ENCODE measurements at regions not wholly inside any gene's neighbourhood (a gene's known extent, or its start where the extent isn't known, plus 50 kb on each side); places are given as distances from the start of the nearest gene placed in this dataset.

GRCh38 chr3:186454881-186455703 lies 89.1 kb downstream of the CRYGS start:
- Histone ChIP-seq H3K27ac (replicated peaks in 1 of 4) (no peak overlapping the region), H3K4me1 (peaks cover 0 to 5% (median 0%) of the 10 kb centered on the region in 4 donors), H3K27me3 (no peaks in the 10 kb centered on the region), H3K4me3 (no peak overlapping the region), H3K36me3 (no peaks in the 10 kb centered on the region), H3K9me3 (no peaks in the 10 kb centered on the region)
- intact Hi-C loops (cut with DNase I), result no loop called here
- 81% methylated on average over 12 of the region's 14 CpGs for WGBS
- TF ChIP-seq POLR2AphosphoS5 (IDR thresholded peaks at IDR 0.05) (no peak), CTCF (IDR thresholded peaks at IDR 0.05) (no peak)
- peak; percentile 72 for DNase-seq (ENCODE audit: extremely low spot score)

GRCh38 chr3:186453531-186453930 lies 90.6 kb downstream of the CRYGS start:
- intact Hi-C loops (cut with DNase I), result no loop called here
- Histone ChIP-seq H3K9me3 (no peaks in the 10 kb centered on the region), H3K4me3 (no peak overlapping the region), H3K27ac (replicated peaks in 1 of 4) (no peak overlapping the region), H3K36me3 (no peaks in the 10 kb centered on the region), H3K27me3 (no peaks in the 10 kb centered on the region), H3K4me1 (peaks cover 0 to 5% (median 0%) of the 10 kb centered on the region in 4 donors)
- TF ChIP-seq POLR2AphosphoS5 (IDR thresholded peaks at IDR 0.05) (no peak), CTCF (IDR thresholded peaks at IDR 0.05) (no peak), POLR2A (IDR thresholded peaks at IDR 0.05; ENCODE audit: low read depth) (no peak), EP300 (IDR thresholded peaks at IDR 0.05) (no peak)
- DNase-seq (ENCODE audit: extremely low spot score), result peak; percentile 70
- WGBS, result 92% methylated on average over 4 of the region's 4 CpGs

GRCh38 chr3:186452517-186452916 lies 90.5 kb upstream of the DGKG start:
- H3K4me1 ChIP-seq, result peaks cover 0 to 5% (median 0%) of the 10 kb centered on the region in 4 donors
- H3K4me3 ChIP-seq, result no peak overlapping the region
- TF ChIP-seq POLR2A (IDR thresholded peaks at IDR 0.05; ENCODE audit: low read depth) (no peak), CTCF (IDR thresholded peaks at IDR 0.05) (no peak), EP300 (IDR thresholded peaks at IDR 0.05) (no peak), POLR2AphosphoS5 (IDR thresholded peaks at IDR 0.05) (no peak)
- intact Hi-C loops (cut with DNase I), result no loop called here
- no peak overlapping the region for H3K27ac ChIP-seq (replicated peaks in 1 of 4)
- DNase-seq (ENCODE audit: extremely low spot score), result peak; percentile 81
- H3K27me3 ChIP-seq, result no peaks in the 10 kb centered on the region
- 85% methylated on average over 8 of the region's 8 CpGs for WGBS
- no peaks in the 10 kb centered on the region for H3K36me3 ChIP-seq
- H3K9me3 ChIP-seq, result no peaks in the 10 kb centered on the region

GRCh38 chr3:186451371-186451770 lies 89.3 kb upstream of the DGKG start:
- TF ChIP-seq CTCF (IDR thresholded peaks at IDR 0.05), result no peak
- TF ChIP-seq EP300 (IDR thresholded peaks at IDR 0.05), result no peak
- no peak for TF ChIP-seq POLR2A (IDR thresholded peaks at IDR 0.05; ENCODE audit: low read depth)
- TF ChIP-seq POLR2AphosphoS5 (IDR thresholded peaks at IDR 0.05), result no peak
- DNase-seq (ENCODE audit: extremely low spot score), result peak; percentile 37
- intact Hi-C loops (cut with DNase I), result no loop called here
- Histone ChIP-seq H3K27me3 (no peaks in the 10 kb centered on the region), H3K27ac (replicated peaks in 1 of 4) (no peak overlapping the region), H3K36me3 (no peaks in the 10 kb centered on the region), H3K4me3 (no peak overlapping the region), H3K4me1 (peaks cover 0 to 5% (median 0%) of the 10 kb centered on the region in 4 donors), H3K9me3 (no peaks in the 10 kb centered on the region)
- 97% methylated on average over 5 of the region's 6 CpGs for WGBS
